SK-N-MC (cell line): ENCODE measurements at regions not wholly inside any gene's neighbourhood (a gene's known extent, or its start where the extent isn't known, plus 50 kb on each side); places are given as distances from the start of the nearest gene placed in this dataset.

Experiments used
- EZH2 ChIP-seq: fragments of 200-600 bp; sonication (generic); IDR thresholded peaks from one replicate; pipeline ENCODE4 v1.6.1; 2017; ENCODE audit warnings: antibody characterized with exemption
- POLR2AphosphoS5 ChIP-seq: IDR thresholded peaks from 2 replicates; pipeline ENCODE4 v1.6.1; 2012; ENCODE audit warnings: mild to moderate bottlenecking, low read depth, low read length, borderline replicate concordance

DNA sequence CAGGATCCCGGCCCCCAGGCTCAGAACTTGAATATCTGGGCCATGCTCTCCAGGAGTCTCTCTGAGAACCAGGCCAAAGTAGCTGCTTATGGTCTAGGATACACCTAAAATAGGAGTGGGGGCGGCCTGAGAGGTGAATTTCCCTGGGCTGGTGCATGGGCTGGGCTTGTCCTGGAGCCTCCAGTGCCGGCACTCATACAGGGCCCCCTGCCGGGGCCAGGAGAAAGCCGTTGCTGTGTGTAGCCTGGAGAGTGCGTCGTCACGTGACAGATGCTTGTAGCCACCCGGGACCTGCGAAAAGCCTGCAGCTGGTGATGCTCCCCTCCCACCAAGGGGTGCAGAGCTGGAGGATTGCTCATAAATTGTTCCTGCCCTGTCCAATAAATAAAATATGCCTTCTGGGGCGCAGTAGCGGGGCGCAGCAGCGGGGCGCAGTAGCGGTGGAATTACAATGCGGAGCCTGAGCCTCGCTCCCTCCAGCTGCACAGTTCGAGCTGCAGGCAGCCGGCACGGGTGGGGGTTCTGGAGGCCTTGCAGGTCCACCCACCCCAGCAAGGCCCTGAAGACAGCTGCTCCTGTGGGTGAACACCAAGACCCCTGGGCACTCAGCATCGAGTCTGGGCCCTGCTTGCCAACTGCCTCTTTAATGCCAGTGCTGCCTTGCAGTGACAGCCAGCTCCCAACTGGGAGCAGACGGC is 289.9 kb downstream of the NDUFA10 start:
- TF ChIP-seq POLR2AphosphoS5: no peak
- TF ChIP-seq EZH2: no peak
